Keratinocyte (primary cell): ENCODE measurements at regions not wholly inside any gene's neighbourhood (a gene's known extent, or its start where the extent isn't known, plus 50 kb on each side); places are given as distances from the start of the nearest gene placed in this dataset.

Experiments used
- CTCF ChIP-seq, 3 experiments: IDR thresholded peaks in 1 of 3; conservative IDR thresholded peaks in 1 of 3; optimal IDR thresholded peaks in 1 of 3; 2 replicates in 2 of 3; 3 replicates in 1 of 3; pipeline versions ENCODE3 to v1.5.1; 2011; ENCODE audit warnings: low read length in 3 of 3, mild to moderate bottlenecking in 3 of 3, moderate library complexity in 2 of 3, control low read depth in 1 of 3, inconsistent platforms in 1 of 3; ENCODE audit not compliant: insufficient read depth in 2 of 3; ENCODE audit errors: extremely low read depth in 1 of 3
- EZH2 ChIP-seq: IDR thresholded peaks from one replicate; pipeline ENCODE4 v1.6.1; 2012; ENCODE audit warnings: inconsistent platforms, mild to moderate bottlenecking, low read length, moderate library complexity

GRCh38 chr6:105459049-105459448 lies 56.2 kb upstream of the PREP start:
- TF ChIP-seq CTCF (optimal IDR thresholded peaks at IDR 0.05 in 1 of 3, IDR thresholded peaks at IDR 0.05 in 1 of 3, conservative IDR thresholded peaks at IDR 0.05 in 1 of 3; ENCODE audit: extremely low read depth in 1 of 3, insufficient read depth in 2 of 3, low read length in 3 of 3) (no peak), EZH2 (no peak)
